IPS DF 6.9 (cell line): ENCODE measurements at regions not wholly inside any gene's neighbourhood (a gene's known extent, or its start where the extent isn't known, plus 50 kb on each side); places are given as distances from the start of the nearest gene placed in this dataset.
"Not testable (repeated sequence)": the region's sequence is repeated elsewhere in the genome, so short reads cannot be mapped to it uniquely, and the experiment has no call there.

Source experiments
- DNase-seq: peaks from one replicate; pipeline ENCODE4 v3.0.0-alpha.2; 2013; ENCODE audit warnings: low read depth, low spot score
- H3K27ac ChIP-seq: one replicate; pipeline ENCODE4 v1.5.1; 2013; ENCODE audit warnings: low read length, control low read depth
- H3K27me3 ChIP-seq: 2 replicates; pipeline ENCODE4 v1.6.1; 2013; ENCODE audit warnings: mild to moderate bottlenecking, low read length; ENCODE audit not compliant: control insufficient read depth, insufficient read depth
- H3K36me3 ChIP-seq: 2 replicates; pipeline ENCODE4 v1.6.1; 2013; ENCODE audit warnings: low read length; ENCODE audit not compliant: control insufficient read depth, insufficient read depth
- H3K4me1 ChIP-seq: 2 replicates; pipeline ENCODE4 v1.6.1; 2013; ENCODE audit warnings: low read length; ENCODE audit not compliant: control insufficient read depth, insufficient read depth
- H3K4me3 ChIP-seq: 2 replicates; pipeline ENCODE4 v1.5.1; 2013; ENCODE audit warnings: mild to moderate bottlenecking, low read length
- H3K9me3 ChIP-seq: 2 replicates; pipeline ENCODE4 v1.6.1; 2013; ENCODE audit warnings: low read length, inconsistent platforms; ENCODE audit not compliant: control insufficient read depth, insufficient read depth
- WGBS: extraction: QIAGEN DNeasy Blood & Tissue Kit; methylation state at CpG from one replicate; pipeline ENCODE4 v1.1.7; 2013; ENCODE audit warnings: mixed read lengths, missing lambda C conversion rate; ENCODE audit not compliant: insufficient read length, insufficient coverage; 5-methylcytosine and 5-hydroxymethylcytosine counted together

DNA sequence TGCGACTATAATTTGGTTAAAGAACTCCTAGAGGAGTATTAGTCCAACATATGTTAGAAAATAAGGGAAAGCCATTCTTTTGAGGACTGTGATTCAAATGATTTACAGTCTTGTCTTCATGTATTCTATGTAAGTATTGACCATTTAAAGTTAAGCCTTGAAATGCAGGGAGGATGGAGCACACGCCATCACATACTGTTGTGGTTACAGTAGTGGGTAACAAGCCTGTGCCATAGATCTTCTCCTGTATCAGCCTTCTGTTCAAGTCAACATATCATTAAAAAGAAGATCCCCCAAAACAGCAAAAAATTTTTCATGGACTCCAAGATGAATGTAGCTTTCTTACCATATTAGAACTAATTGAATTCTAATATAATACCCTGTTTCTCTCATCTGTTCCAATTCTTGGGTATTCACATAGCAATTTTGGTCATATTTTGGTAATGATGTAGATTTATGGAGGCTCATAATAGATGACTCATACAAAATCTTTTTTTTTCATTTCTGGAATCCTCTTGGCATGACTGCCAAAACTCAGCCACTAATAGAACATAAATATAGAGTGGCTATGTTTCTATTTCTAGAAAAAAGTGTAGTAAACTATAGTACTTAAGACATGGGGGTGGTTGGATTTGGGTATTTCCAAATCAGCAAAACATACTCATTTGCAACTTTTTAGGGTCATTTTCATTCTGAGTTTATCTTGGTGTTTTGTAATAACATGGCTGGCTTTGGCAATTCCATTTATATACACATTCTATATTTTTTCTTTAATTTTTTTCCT is 413.5 kb downstream of the BCKDHB start:
- Histone ChIP-seq H3K9me3 (no peaks in the 10 kb centered on the region), H3K27ac (no peak overlapping the region), H3K4me3 (no peak overlapping the region), H3K36me3 (no peaks in the 10 kb centered on the region), H3K4me1 (no peaks in the 10 kb centered on the region), H3K27me3 (no peaks in the 10 kb centered on the region)
- WGBS = no CpG with 5 or more reads among the region's 2 CpGs
- DNase-seq = no peak

DNA sequence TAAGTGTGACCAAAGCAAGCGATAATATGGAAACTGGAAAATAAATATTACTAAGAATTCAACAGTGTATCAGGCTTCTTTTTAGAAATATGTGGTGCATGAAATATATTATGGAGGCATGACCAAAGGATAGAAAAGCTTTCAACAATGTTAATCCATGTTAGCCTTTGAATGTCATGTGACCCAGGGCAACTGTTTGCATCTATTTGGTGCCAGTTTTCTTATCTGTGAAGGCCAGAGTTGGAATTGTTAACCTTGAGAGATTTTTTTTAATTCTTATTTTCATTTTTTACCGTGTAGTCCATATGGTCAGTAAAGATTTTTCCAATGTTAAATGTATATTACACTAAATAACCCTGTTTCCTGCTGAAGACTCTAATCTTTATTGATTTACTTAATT is 411.1 kb downstream of the BCKDHB start:
- WGBS = no CpG with 5 or more reads among the region's 2 CpGs
- DNase-seq = no peak
- H3K4me3 ChIP-seq = no peak overlapping the region

DNA sequence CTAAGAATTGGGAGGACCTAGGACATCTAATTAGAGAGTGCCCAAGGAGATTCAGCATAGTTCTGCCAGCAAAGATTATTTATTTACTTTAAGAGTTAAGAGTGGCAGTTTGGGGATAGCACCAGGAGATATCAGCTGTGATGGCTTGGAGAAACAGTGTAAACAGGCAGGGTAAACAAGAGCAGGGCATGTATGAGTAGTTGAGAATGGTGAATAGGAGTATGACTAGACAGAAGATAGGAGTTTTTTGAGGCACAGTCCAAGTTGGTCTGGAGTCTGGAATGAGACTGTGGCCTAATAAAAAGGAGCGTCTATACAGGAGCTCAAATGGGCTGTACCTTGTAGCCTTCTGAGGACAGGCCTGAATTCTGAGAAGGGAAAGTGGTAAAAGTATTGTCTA is 404.1 kb downstream of the BCKDHB start:
- H3K9me3 ChIP-seq, H3K4me1 ChIP-seq, DNase-seq, H3K27me3 ChIP-seq, H3K36me3 ChIP-seq, H3K4me3 ChIP-seq, H3K27ac ChIP-seq: not testable (repeated sequence)
- no CpG with 5 or more reads among the region's 1 CpG for WGBS

More for the DNA sequence above, 411.1 kb downstream of the BCKDHB start:
- H3K27me3 ChIP-seq = no peaks in the 10 kb centered on the region
- no peaks in the 10 kb centered on the region for H3K36me3 ChIP-seq
- H3K27ac ChIP-seq = no peak overlapping the region
- H3K9me3 ChIP-seq = no peaks in the 10 kb centered on the region
- H3K4me1 ChIP-seq = no peaks in the 10 kb centered on the region

DNA sequence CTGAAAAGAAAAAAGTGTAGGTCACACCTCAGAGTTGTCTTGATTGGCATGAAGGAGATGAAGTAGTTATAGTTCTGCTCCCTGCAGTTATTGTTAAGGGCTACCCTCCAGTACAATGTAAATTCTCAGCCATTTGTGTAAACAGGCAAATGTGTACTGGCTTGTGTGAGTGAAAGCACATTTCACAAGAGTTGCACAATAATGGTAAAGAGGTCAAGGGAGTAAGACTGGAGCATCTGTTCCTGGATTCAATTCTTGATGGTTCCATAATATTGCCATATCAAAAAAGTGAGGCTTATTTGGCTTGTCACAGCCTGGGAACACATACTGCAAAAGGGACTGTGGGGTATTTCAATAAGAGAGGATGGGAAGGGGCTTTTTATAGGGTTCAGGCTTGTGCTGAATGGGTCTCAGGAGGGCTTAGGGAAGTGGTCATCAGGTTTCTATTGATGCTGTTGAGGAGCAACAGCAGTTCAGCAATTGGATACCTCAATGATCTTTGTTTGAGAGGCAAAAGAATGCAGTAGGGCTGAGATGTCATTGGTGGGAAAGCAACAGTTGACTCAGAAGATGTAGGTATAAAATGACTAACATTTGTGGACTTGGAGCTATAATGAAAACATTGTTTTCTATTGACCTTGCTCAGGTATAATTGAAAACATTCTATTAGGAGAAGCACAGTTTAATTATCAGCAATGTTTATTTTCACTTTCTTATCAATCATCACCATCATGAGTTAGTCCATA is 402.6 kb downstream of the BCKDHB start:
- Histone ChIP-seq H3K36me3 (no peaks in the 10 kb centered on the region), H3K4me3 (no peak overlapping the region), H3K4me1 (no peaks in the 10 kb centered on the region), H3K27ac (no peak overlapping the region), H3K27me3 (no peaks in the 10 kb centered on the region), H3K9me3 (no peaks in the 10 kb centered on the region)
- no peak for DNase-seq

DNA sequence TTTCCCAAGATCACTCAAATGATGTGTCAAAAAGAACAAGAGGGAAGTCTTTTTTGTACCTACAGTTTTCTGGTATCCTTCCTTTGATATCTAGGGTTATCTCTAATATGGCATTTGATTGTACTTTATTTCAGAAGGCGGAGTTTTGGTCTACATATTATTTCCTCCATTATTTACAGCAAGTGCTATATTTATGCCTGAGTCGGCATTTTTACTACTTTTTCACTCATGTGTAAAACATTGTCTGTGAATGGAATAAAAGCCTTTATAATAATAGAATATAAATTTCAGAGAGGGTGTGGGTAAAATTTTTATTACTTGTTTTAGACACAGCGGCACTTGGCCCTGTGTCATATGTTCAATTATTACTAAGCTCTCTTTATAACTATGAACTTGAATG is 398.4 kb downstream of the BCKDHB start:
- H3K36me3 ChIP-seq = no peaks in the 10 kb centered on the region
- no peaks in the 10 kb centered on the region for H3K27me3 ChIP-seq
- WGBS = no CpG with 5 or more reads among the region's 3 CpGs
- H3K9me3 ChIP-seq = no peaks in the 10 kb centered on the region
- H3K4me1 ChIP-seq = no peaks in the 10 kb centered on the region
- H3K4me3 ChIP-seq = no peak overlapping the region
- no peak overlapping the region for H3K27ac ChIP-seq
- DNase-seq = no peak

DNA sequence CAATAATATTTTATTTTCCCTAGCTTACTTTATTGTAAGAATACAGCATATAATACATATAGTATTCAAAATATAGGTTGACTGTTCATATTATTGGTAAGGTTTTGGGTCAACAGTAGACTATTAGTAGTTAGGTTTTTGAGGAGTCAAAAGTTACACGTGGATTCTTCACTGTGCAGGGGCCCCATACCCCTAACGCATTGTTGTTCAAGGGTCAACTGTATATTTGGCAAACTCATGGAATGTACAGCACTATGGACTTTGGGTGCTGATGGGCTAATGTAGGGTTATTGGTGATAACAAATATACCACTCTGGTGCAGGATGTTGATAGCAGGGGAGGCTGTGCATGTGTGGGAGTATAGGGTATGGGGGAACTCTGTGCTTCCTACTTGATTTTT is 397.2 kb downstream of the BCKDHB start:
- DNase-seq = no peak
- Histone ChIP-seq H3K27ac (no peak overlapping the region), H3K4me1 (no peaks in the 10 kb centered on the region), H3K27me3 (no peaks in the 10 kb centered on the region), H3K4me3 (no peak overlapping the region), H3K9me3 (no peaks in the 10 kb centered on the region), H3K36me3 (no peaks in the 10 kb centered on the region)
- WGBS = no CpG with 5 or more reads among the region's 2 CpGs

DNA sequence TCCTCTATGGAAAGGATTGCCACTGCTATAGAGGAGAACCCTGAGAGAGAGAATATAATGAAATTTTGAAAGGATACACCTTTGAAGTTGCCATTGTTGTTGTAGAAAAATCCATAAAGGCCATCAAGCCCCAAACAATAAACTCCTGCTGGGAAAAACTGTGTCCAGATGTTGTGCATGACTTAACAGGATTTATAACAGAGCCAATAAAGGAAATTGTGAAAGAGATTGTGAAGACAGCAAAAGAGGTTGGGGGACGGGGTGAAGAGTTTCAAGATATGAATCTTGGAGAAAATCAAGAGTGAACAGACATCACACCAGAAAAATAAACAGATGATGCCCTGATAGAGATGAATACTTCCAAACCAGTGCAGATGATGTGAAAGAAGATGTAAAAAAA is 396.4 kb downstream of the BCKDHB start:
- WGBS = no CpG with 5 or more reads among the region's 1 CpG
- Histone ChIP-seq H3K27me3 (no peaks in the 10 kb centered on the region), H3K36me3 (no peaks in the 10 kb centered on the region), H3K4me3 (no peak overlapping the region), H3K4me1 (0 out of 2 replicates have a peak, but pooled peaks cover 1% of the 10 kb centered on the region), H3K27ac (no peak overlapping the region), H3K9me3 (no peaks in the 10 kb centered on the region; the same call in 1 of the 2 replicates)
- DNase-seq = no peak

DNA sequence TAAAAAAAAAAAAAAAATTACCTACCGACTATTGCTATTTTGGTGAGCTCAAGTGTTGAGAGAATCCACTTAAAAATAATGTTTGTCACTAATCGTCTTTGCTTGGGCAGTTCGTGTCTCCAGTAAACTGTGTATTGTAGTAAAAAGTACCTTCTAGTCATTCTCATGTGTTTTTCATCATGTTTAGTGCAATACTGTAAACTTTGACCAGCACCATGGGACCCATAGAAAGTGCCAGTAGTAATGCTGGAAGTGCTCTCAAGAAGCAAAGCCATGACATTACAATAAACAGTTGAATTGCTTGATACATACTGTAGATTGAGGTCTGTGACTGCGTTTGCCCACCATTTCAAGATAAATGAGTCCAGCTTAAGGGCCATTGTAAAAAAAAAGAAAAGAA is 395.2 kb downstream of the BCKDHB start:
- no peaks in the 10 kb centered on the region for H3K36me3 ChIP-seq
- 0 out of 2 replicates have a peak, but pooled peaks cover 1% of the 10 kb centered on the region for H3K4me1 ChIP-seq
- H3K4me3 ChIP-seq = no peak overlapping the region
- H3K27me3 ChIP-seq = no peaks in the 10 kb centered on the region
- H3K9me3 ChIP-seq = no peaks in the 10 kb centered on the region; the same call in 1 of the 2 replicates
- WGBS = no CpG with 5 or more reads among the region's 4 CpGs
- no peak for DNase-seq
- no peak overlapping the region for H3K27ac ChIP-seq

DNA sequence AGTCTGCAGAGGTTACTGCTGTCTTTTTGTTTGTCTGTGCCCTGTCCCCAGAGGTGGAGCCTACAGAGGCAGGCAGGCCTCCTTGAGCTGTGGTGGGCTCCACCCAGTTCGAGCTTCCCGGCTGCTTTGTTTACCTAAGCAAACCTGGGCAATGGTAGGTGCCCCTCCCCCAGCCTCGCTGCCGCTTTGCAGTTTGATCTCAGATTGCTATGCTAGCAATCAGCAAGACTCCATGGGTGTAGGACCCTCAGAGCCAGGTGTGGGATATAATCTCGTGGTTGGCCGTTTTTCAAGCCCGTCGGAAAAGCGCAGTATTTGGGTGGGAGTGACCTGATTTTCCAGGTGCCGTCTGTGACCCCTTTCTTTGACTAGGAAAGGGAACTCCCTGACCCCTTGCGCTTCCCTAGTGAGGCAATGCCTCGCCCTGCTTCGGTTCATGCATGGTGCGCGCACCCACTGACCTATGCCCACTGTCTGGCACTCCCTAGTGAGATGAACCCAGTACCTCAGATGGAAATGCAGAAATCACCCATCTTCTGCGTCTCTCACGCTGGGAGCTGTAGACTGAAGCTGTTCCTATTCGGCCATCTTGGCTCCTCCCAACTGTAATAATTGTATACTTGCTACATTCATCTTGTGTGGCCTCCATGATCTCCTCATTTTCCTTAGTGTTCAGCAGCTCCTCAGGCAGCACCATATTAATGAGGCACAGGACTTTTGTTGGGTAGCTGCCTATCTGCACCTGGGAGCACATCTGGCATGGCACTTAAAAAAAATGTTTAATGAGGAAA is 391.4 kb downstream of the BCKDHB start:
- WGBS = no CpG with 5 or more reads among the region's 18 CpGs
- DNase-seq = not testable (repeated sequence)

DNA sequence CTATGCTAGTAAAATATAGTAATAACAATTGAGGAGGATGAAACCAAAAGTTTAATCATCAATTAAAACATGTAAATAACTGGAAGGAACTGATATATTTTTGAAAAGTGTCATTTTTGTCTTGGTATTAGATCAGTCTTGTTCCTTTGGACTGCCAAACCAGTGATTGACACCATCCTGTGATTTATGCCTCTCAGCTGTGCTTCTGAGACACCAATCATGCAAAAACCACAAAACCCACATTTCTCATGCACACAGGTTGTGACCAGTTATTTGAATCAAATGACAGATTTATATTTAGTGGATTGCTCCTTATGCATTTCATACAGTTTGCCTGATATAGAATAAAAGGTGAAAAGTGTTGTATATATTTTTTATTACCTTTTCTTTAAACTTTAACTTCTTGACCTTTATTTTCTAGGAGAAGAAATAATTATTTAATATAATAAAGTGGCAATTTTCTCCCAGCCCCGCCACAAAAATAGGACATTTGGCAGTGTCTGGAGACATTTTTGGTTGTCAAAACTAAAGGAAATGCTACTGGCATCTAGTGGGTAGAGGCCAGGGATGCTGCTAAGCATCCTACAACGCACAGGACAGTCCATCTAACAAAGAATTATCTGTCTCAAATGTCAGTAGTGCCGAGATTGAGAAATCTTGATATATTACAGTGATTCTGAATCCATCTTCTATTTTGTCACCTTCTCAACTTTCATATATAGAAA is 383.6 kb downstream of the BCKDHB start:
- Histone ChIP-seq H3K4me1 (no peaks in the 10 kb centered on the region), H3K36me3 (no peaks in the 10 kb centered on the region), H3K4me3 (no peak overlapping the region), H3K27ac (no peak overlapping the region), H3K9me3 (no peaks in the 10 kb centered on the region), H3K27me3 (no peaks in the 10 kb centered on the region)
- no peak for DNase-seq
- no CpG with 5 or more reads among the region's 3 CpGs for WGBS

More for the DNA sequence above, 391.4 kb downstream of the BCKDHB start:
- not testable (repeated sequence) for H3K9me3 ChIP-seq, H3K27me3 ChIP-seq, H3K36me3 ChIP-seq, H3K4me1 ChIP-seq, H3K27ac ChIP-seq, H3K4me3 ChIP-seq
